ENCODE measurements at regions not wholly inside any gene's neighbourhood (a gene's known extent, or its start where the extent isn't known, plus 50 kb on each side); places are given as distances from the start of the nearest gene placed in this dataset.

- H3K27me3 Mint-ChIP-seq, result no peaks in the 10 kb centered on the region
- H3K36me3 ChIP-seq (ENCODE audit: insufficient read depth, low read length), result no peaks in the 10 kb centered on the region
- no peak overlapping the region for H3K4me3 ChIP-seq (ENCODE audit: low read length)
- no peak overlapping the region for H3K27ac Mint-ChIP-seq
- H3K4me3 Mint-ChIP-seq, result no peak overlapping the region
- H3K27me3 ChIP-seq (ENCODE audit: control insufficient read depth in 1 of 2, insufficient read depth in 2 of 2, low read length in 2 of 2), result no peaks in the 10 kb centered on the region
- TF ChIP-seq CTCF (IDR thresholded peaks at IDR 0.05), result no peak
- intact Hi-C loops (cut with DNase I, micrococcal nuclease), result no loop called here
- no peaks in the 10 kb centered on the region for H3K9me3 Mint-ChIP-seq
- no peaks in the 10 kb centered on the region for H3K9me3 ChIP-seq (ENCODE audit: control insufficient read depth in 1 of 2, insufficient read depth in 1 of 2, low read length in 2 of 2)
- ChIA-PET CTCF (no interaction called here), POLR2A (no interaction called here)
- DNase-seq (no peak), ATAC-seq (ENCODE audit: poor library complexity) (no peak)
- no peaks in the 10 kb centered on the region for H3K4me1 ChIP-seq (ENCODE audit: insufficient read depth, low read length)
- H3K36me3 Mint-ChIP-seq (ENCODE audit: low read depth), result no peaks in the 10 kb centered on the region
- H3K4me1 Mint-ChIP-seq (ENCODE audit: low read depth), result no peaks in the 10 kb centered on the region
- H3K27ac ChIP-seq (ENCODE audit: low read depth in 1 of 2, low read length in 2 of 2), result no peak overlapping the region
These were observed 563.1 kb upstream of the FAM98A start for GRCh38 chr2:34162231-34162630.

GRCh38 chr2:34161549-34161948, 562.5 kb upstream of the FAM98A start:
- no peak for ATAC-seq (ENCODE audit: poor library complexity)
- POLR2A ChIA-PET, result no interaction called here
- intact Hi-C loops (cut with DNase I, micrococcal nuclease), result no loop called here

GRCh38 chr2:34159901-34160300, 560.8 kb upstream of the FAM98A start:
- Histone ChIP-seq H3K9me3 (ENCODE audit: control insufficient read depth in 1 of 2, insufficient read depth in 1 of 2, low read length in 2 of 2) (peaks cover 0 to 2% of the 10 kb centered on the region in 2 experiments), H3K4me1 (ENCODE audit: insufficient read depth, low read length) (no peaks in the 10 kb centered on the region), H3K36me3 (ENCODE audit: insufficient read depth, low read length) (no peaks in the 10 kb centered on the region), H3K27me3 (ENCODE audit: control insufficient read depth in 1 of 2, insufficient read depth in 2 of 2, low read length in 2 of 2) (no peaks in the 10 kb centered on the region), H3K27ac (ENCODE audit: low read depth in 1 of 2, low read length in 2 of 2) (no peak overlapping the region), H3K4me3 (ENCODE audit: low read length) (no peak overlapping the region)
- ATAC-seq (ENCODE audit: poor library complexity) (no peak), DNase-seq (no peak)
- ChIA-PET CTCF (no interaction called here), POLR2A (no interaction called here)
- no peaks in the 10 kb centered on the region for H3K9me3 Mint-ChIP-seq
- no peak overlapping the region for H3K4me3 Mint-ChIP-seq
- no peaks in the 10 kb centered on the region for H3K27me3 Mint-ChIP-seq
- H3K36me3 Mint-ChIP-seq (ENCODE audit: low read depth), result no peaks in the 10 kb centered on the region
- intact Hi-C loops (cut with DNase I, micrococcal nuclease), result no loop called here
- no peak for TF ChIP-seq CTCF (IDR thresholded peaks at IDR 0.05)
- no peaks in the 10 kb centered on the region for H3K4me1 Mint-ChIP-seq (ENCODE audit: low read depth)
- no peak overlapping the region for H3K27ac Mint-ChIP-seq

More at GRCh38 chr2:34161549-34161948, 562.5 kb upstream of the FAM98A start:
- H3K27me3 ChIP-seq (ENCODE audit: control insufficient read depth in 1 of 2, insufficient read depth in 2 of 2, low read length in 2 of 2), result no peaks in the 10 kb centered on the region
- H3K4me3 Mint-ChIP-seq, result no peak overlapping the region
- TF ChIP-seq CTCF (IDR thresholded peaks at IDR 0.05), result no peak
- no peaks in the 10 kb centered on the region for H3K4me1 ChIP-seq (ENCODE audit: insufficient read depth, low read length)
- H3K9me3 ChIP-seq (ENCODE audit: control insufficient read depth in 1 of 2, insufficient read depth in 1 of 2, low read length in 2 of 2), result no peaks in the 10 kb centered on the region
- no peaks in the 10 kb centered on the region for H3K9me3 Mint-ChIP-seq
- H3K36me3 Mint-ChIP-seq (ENCODE audit: low read depth), result no peaks in the 10 kb centered on the region
- H3K27me3 Mint-ChIP-seq, result no peaks in the 10 kb centered on the region
- no peak overlapping the region for H3K27ac ChIP-seq (ENCODE audit: low read depth in 1 of 2, low read length in 2 of 2)
- no peak for DNase-seq
- CTCF ChIA-PET, result no interaction called here
- H3K4me3 ChIP-seq (ENCODE audit: low read length), result no peak overlapping the region
- no peaks in the 10 kb centered on the region for H3K4me1 Mint-ChIP-seq (ENCODE audit: low read depth)
- no peaks in the 10 kb centered on the region for H3K36me3 ChIP-seq (ENCODE audit: insufficient read depth, low read length)
- no peak overlapping the region for H3K27ac Mint-ChIP-seq

Measured in CD4-positive, alpha-beta T cell (primary cell).